ENCODE measurements at regions not wholly inside any gene's neighbourhood (a gene's known extent, or its start where the extent isn't known, plus 50 kb on each side); places are given as distances from the start of the nearest gene placed in this dataset.

DNA sequence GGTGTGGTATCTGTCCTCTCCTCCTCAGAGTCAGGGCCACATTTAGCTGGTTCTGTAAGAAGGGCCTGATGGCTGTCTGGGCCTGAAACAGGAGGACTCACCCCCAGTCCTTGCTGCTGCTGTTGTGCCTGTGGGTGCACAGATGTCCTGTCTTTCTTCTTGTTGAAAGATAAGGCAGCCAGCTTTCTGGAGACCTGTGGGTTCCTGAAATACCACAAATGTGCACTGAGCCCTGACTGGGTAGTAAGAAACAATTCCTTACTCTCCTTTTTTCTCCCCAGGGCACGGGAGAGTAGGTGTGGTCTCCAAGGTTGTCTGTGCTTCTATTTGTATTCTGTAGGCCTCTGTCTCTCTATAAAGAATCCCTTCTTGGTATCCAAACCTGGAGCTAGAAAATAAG, 96.2 kb upstream of the DLX2 start:
- TF ChIP-seq EP300 (IDR thresholded peaks at IDR 0.05) (no peak), CTCF (IDR thresholded peaks at IDR 0.05) (no peak), POLR2AphosphoS2 (conservative IDR thresholded peaks at IDR 0.05; ENCODE audit: low read length) (no peak)

Data from A549 (cell line).